Fibroblast of villous mesenchyme (primary cell): ENCODE measurements at regions not wholly inside any gene's neighbourhood (a gene's known extent, or its start where the extent isn't known, plus 50 kb on each side); places are given as distances from the start of the nearest gene placed in this dataset.

Experiments
- DNase-seq: peaks from one replicate; pipeline ENCODE4 v3.0.0-alpha.2; 2010; ENCODE audit warnings: low read depth
- H3K4me3 ChIP-seq: 2 replicates; pipeline ENCODE4 v1.5.1; 2011; ENCODE audit warnings: low read depth, mild to moderate bottlenecking, low read length
- TF ChIP-seq, protein P1 (sequence below): IDR thresholded peaks from 2 replicates; pipeline ENCODE4 v1.5.1; 2012; ENCODE audit warnings: low read depth, mild to moderate bottlenecking, low read length; ENCODE audit not compliant: insufficient read depth

DNA sequence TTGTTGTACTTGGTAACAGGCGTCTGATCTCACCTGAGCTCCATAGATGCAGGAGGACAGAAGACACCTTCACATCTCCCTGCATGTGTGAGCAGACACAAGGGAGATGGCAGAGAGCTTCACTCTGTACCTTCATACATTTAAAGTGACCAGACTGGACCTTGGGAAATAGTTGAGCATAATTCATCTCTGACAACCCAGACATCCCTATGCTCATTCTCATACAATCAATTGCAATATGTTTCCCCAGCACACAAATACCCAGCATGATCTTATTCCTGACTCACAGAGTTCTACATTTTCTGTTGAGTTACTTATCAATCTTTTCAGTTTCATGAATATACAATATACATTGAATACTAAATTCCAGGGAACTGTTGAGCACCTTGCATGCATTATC is 488.2 kb upstream of the API5 start:
- DNase-seq, result no peak
- TF ChIP-seq, protein P1, sequence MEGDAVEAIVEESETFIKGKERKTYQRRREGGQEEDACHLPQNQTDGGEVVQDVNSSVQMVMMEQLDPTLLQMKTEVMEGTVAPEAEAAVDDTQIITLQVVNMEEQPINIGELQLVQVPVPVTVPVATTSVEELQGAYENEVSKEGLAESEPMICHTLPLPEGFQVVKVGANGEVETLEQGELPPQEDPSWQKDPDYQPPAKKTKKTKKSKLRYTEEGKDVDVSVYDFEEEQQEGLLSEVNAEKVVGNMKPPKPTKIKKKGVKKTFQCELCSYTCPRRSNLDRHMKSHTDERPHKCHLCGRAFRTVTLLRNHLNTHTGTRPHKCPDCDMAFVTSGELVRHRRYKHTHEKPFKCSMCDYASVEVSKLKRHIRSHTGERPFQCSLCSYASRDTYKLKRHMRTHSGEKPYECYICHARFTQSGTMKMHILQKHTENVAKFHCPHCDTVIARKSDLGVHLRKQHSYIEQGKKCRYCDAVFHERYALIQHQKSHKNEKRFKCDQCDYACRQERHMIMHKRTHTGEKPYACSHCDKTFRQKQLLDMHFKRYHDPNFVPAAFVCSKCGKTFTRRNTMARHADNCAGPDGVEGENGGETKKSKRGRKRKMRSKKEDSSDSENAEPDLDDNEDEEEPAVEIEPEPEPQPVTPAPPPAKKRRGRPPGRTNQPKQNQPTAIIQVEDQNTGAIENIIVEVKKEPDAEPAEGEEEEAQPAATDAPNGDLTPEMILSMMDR, result no peak
- no peak overlapping the region for H3K4me3 ChIP-seq

DNA sequence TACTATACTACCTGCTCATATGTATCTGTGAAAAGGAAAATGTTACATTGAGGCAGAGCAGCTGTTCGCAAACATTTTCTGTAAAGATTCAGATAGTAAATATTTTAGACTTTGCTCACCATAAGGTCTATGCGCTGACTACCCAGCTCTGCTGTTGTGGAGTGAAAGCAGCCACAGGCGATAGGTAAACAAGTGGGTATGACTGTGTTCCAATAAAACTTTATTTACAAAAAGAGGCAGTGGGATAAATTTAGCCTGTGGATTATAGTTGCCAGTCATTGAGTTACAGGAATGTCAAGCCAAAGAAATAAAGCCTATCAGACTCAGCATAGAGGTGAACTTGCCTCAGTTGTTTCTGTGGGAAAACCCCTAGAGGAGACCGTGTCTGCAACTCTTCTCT is 487.7 kb upstream of the API5 start:
- TF ChIP-seq, protein P1, result no peak
- no peak for DNase-seq
- no peak overlapping the region for H3K4me3 ChIP-seq

DNA sequence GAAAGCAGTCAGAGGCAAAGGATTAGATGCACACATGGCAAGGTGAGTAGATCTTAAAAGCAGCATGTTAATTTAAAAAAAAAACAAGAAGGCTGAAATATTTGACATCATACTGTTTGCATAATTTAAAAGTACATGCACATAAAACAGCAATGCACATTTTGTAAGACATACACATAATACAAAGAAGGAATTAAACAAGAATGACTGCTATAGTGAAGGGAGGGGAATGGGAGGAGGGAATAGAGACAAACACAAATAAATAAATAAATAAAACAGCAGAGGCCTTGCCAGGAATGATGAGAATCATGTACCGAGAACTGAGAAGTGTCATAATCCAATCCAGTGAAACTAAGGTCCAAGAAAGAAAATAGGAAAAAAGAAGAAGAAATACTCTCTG is 486.2 kb upstream of the API5 start:
- no peak for DNase-seq
- no peak overlapping the region for H3K4me3 ChIP-seq
- TF ChIP-seq, protein P1, result no peak

DNA sequence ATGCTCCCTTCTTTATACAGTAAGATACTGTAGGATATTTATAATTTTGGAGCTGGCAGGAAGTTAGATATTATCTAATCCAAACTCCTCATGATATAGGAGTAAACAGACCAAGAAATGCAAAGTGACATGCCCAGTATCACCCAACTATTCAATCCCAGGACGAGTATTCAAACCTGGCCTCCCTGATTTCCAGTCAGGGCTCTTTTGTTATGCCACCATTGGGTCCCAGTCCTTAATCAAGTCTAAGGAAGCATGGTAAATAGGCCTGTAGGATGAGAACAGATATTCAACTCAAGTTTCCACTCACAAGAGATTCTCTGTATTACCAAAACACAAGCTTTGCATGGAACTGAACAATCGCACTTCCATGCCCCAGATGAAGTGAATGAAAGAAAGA is 484.0 kb upstream of the API5 start:
- no peak for DNase-seq
- no peak overlapping the region for H3K4me3 ChIP-seq
- TF ChIP-seq, protein P1, result no peak

DNA sequence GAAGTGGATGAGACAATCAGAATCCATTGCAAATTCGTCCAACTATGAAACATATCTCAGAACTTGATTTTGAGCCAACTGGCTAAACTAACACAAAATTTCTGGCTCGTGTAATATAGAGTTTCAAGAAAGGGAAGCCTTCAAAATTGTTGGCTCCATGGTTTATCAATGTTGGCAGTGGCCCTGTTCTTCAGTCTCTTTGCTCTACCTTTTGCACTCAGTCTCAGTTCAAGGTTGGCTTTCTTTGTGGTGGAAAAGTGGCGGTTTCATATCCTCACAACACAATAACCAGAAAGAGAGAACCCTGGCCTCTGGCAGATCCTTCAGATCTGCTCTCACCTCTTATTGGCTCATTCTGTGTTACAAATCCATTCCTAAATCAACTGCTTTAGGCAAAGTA is 473.8 kb upstream of the API5 start:
- TF ChIP-seq, protein P1, result no peak
- no peak overlapping the region for H3K4me3 ChIP-seq
- DNase-seq, result no peak

DNA sequence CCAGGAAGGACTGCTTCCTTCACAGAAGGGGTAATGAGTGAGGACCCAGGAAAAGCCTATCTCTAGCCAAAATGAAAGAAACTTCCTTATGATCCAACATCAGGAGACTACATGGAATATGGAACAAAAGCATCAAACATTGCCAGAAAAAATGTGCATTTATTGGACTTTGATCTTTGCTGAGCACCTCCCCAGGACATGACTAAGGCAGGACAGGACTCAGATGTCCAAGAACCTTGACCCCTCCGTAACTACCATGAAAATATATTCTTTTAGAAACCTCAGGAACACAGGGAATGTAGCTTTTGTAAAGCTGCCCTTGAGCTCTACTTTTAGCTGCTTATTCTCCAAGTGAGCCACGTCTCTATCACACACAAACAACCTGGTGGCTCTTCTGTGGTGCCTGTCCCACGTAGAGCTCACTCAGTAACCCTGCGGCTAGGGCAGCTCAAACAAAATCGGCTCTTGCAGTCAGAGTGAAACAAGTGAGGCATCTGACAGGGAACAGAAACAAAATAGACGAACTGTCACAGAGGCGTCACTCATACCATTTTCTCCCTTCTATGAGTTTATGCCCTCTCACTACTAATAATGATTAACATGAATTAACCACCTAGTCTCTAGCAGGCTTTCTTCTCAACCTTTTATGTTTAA is 471.5 kb upstream of the API5 start:
- H3K4me3 ChIP-seq, result no peak overlapping the region
- TF ChIP-seq, protein P1, result no peak
- no peak for DNase-seq

DNA sequence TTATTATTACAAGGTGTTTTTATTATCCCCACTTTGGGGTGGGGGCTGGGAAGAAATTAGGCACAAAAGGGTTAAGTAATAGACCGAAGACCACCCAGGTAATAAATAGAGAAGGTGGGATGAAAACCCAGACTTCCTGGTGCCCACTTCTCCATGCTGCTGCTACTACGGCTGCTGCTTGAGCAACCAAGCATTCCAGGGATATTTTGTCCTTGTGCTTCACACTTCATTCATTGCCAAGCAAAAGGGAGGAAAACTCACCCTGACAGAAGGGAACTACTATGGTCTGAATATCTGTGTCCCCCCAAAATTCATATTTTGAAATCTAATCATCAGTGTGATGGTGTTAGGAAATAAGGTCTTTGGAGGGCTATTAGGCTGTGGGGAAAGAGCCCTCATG is 470.9 kb upstream of the API5 start:
- H3K4me3 ChIP-seq, result no peak overlapping the region
- TF ChIP-seq, protein P1, result no peak
- no peak for DNase-seq
